ENCODE measurements at regions not wholly inside any gene's neighbourhood (a gene's known extent, or its start where the extent isn't known, plus 50 kb on each side); places are given as distances from the start of the nearest gene placed in this dataset.

GRCh38 chr9:16281707-16282106 is 588.8 kb downstream of the BNC2 start:
- TF ChIP-seq CTCF (IDR thresholded peaks at IDR 0.05) = no peak
- Histone ChIP-seq H3K4me1 (ENCODE audit: control insufficient read depth in 1 of 2, insufficient read depth in 1 of 2, low read depth in 1 of 2, low read length in 1 of 2) (no peaks in the 10 kb centered on the region), H3K9me3 (no peaks in the 10 kb centered on the region), H3K36me3 (no peaks in the 10 kb centered on the region), H3K4me3 (ENCODE audit: low read depth in 1 of 2, low read length in 1 of 2) (no peak overlapping the region), H3K27me3 (no peaks in the 10 kb centered on the region), H3K27ac (no peak overlapping the region)

GRCh38 chr9:16282216-16282615 is 588.3 kb downstream of the BNC2 start:
- no peak overlapping the region for H3K27ac ChIP-seq
- H3K36me3 ChIP-seq = no peaks in the 10 kb centered on the region
- no peaks in the 10 kb centered on the region for H3K27me3 ChIP-seq
- H3K4me1 ChIP-seq (ENCODE audit: control insufficient read depth in 1 of 2, insufficient read depth in 1 of 2, low read depth in 1 of 2, low read length in 1 of 2) = no peaks in the 10 kb centered on the region
- no peak for TF ChIP-seq CTCF (IDR thresholded peaks at IDR 0.05)
- no peak overlapping the region for H3K4me3 ChIP-seq (ENCODE audit: low read depth in 1 of 2, low read length in 1 of 2)
- H3K9me3 ChIP-seq = no peaks in the 10 kb centered on the region

- Histone ChIP-seq H3K27ac (no peak overlapping the region), H3K9me3 (no peaks in the 10 kb centered on the region), H3K4me3 (ENCODE audit: low read depth in 1 of 2, low read length in 1 of 2) (no peak overlapping the region), H3K36me3 (no peaks in the 10 kb centered on the region), H3K27me3 (no peaks in the 10 kb centered on the region), H3K4me1 (ENCODE audit: control insufficient read depth in 1 of 2, insufficient read depth in 1 of 2, low read depth in 1 of 2, low read length in 1 of 2) (no peaks in the 10 kb centered on the region)
- TF ChIP-seq CTCF (IDR thresholded peaks at IDR 0.05) = no peak
These were observed 587.8 kb downstream of the BNC2 start for GRCh38 chr9:16282718-16283117.

- TF ChIP-seq CTCF (IDR thresholded peaks at IDR 0.05) = no peak
- Histone ChIP-seq H3K9me3 (no peaks in the 10 kb centered on the region), H3K4me1 (ENCODE audit: control insufficient read depth in 1 of 2, insufficient read depth in 1 of 2, low read depth in 1 of 2, low read length in 1 of 2) (peaks cover 0 to 4% of the 10 kb centered on the region in 2 experiments), H3K27me3 (no peaks in the 10 kb centered on the region), H3K27ac (no peak overlapping the region), H3K36me3 (no peaks in the 10 kb centered on the region), H3K4me3 (ENCODE audit: low read depth in 1 of 2, low read length in 1 of 2) (no peak overlapping the region)
These were observed 584.3 kb downstream of the BNC2 start for GRCh38 chr9:16286160-16286559.

GRCh38 chr9:16289639-16290038 is 580.8 kb downstream of the BNC2 start:
- H3K27ac ChIP-seq = no peak overlapping the region
- H3K4me3 ChIP-seq (ENCODE audit: low read depth in 1 of 2, low read length in 1 of 2) = no peak overlapping the region
- no peaks in the 10 kb centered on the region for H3K27me3 ChIP-seq
- H3K36me3 ChIP-seq = no peaks in the 10 kb centered on the region
- H3K9me3 ChIP-seq = no peaks in the 10 kb centered on the region
- H3K4me1 ChIP-seq (ENCODE audit: control insufficient read depth in 1 of 2, insufficient read depth in 1 of 2, low read depth in 1 of 2, low read length in 1 of 2) = peaks cover 0 to 4% of the 10 kb centered on the region in 2 experiments
- TF ChIP-seq CTCF (IDR thresholded peaks at IDR 0.05) = no peak

- Histone ChIP-seq H3K4me1 (ENCODE audit: control insufficient read depth in 1 of 2, insufficient read depth in 1 of 2, low read depth in 1 of 2, low read length in 1 of 2) (peaks cover 0 to 4% of the 10 kb centered on the region in 2 experiments), H3K27ac (no peak overlapping the region)
- TF ChIP-seq CTCF (IDR thresholded peaks at IDR 0.05) = no peak
These were observed 580.3 kb downstream of the BNC2 start for GRCh38 chr9:16290169-16290568.

More at GRCh38 chr9:16290169-16290568, 580.3 kb downstream of the BNC2 start:
- no peaks in the 10 kb centered on the region for H3K36me3 ChIP-seq
- H3K27me3 ChIP-seq = no peaks in the 10 kb centered on the region
- H3K4me3 ChIP-seq (ENCODE audit: low read depth in 1 of 2, low read length in 1 of 2) = no peak overlapping the region
- H3K9me3 ChIP-seq = no peaks in the 10 kb centered on the region

All from neutrophil (primary cell).